HG02763 (cell line): ENCODE measurements at regions not wholly inside any gene's neighbourhood (a gene's known extent, or its start where the extent isn't known, plus 50 kb on each side); places are given as distances from the start of the nearest gene placed in this dataset.
"Not testable (repeated sequence)": the region's sequence is repeated elsewhere in the genome, so short reads cannot be mapped to it uniquely, and the experiment has no call there.

ENCODE experiments used
- ATAC-seq: cut with Tn5 transposase; IDR thresholded peaks from one replicate; pipeline ENCODE4 v1.9.1; 2021; ENCODE audit warnings: mild to moderate bottlenecking, moderate library complexity; ENCODE audit not compliant: unreplicated experiment

DNA sequence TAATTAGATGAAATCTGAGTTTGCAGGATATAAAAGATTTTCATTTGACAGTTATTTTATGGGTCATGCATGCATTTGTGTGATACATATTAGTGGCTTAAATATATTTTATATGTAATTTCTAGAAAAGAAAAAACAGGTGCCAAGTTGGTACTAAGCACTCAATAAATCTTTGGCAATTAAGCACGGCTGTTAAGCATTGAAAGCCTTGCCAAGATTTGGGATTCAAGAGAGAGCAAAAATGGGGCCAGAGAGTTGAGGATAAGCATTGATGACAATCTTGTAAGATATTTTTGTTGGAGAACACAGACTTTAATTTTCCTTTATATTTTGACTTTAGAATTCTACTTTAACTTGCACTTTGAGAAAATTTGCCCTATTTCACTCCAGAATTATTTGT, 249.8 kb upstream of the MAD2L1 start:
- no peak for ATAC-seq

DNA sequence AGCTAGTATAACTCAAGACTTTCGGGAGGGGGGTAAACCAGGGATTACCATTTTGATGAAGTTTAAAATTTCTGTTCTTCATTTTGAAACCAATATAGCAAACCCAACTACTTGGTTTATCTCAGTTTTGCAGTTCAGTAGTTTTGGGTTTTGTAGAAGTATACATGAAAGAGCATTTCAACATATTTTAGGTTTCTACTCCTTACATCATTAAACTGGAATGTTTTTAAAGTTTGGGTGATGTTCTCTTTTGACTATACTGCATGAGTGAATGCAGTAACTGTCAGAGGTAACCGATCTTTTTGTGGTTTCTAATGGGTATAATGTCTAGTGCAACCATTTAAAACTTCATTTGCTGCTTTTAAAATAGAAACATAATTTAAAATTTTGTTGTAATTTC, 248.3 kb upstream of the MAD2L1 start:
- no peak for ATAC-seq

DNA sequence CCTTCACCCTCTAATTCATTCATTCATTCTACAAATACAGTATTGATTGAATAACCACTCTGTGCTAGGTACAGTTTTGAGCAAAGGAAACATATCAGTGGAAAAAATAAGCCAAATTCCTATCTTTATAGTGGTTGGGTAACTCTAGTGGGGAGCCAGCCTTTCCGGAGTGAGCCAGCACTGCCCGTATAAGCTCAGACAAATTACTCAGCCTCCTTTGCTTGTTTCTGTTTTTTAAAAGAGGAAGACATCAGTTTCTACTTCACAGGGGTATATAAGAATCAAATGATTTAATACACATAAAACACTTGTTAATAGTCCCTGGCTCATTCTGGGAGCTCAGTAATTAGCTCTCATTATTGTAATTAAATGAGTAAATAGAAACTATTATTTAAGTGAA, 238.2 kb upstream of the MAD2L1 start:
- no peak for ATAC-seq

DNA sequence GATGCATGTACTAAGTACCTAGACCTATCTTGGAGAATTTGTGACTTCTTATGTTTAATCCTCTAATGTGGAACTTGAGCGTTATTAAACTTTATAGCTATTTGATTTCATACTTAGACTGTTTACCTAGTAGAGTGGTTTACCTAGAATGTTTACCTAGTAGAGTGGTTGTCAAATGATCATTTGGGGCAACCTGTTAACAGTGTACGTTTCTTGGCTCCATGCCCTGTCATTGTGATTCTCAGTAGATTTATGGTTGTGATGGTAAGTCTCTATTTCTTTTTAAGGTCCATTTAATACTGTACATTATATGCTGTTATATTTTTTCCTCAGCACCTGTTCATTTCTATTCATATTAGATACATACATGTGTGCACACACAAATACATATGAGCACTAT, 233.0 kb upstream of the MAD2L1 start:
- no peak for ATAC-seq

DNA sequence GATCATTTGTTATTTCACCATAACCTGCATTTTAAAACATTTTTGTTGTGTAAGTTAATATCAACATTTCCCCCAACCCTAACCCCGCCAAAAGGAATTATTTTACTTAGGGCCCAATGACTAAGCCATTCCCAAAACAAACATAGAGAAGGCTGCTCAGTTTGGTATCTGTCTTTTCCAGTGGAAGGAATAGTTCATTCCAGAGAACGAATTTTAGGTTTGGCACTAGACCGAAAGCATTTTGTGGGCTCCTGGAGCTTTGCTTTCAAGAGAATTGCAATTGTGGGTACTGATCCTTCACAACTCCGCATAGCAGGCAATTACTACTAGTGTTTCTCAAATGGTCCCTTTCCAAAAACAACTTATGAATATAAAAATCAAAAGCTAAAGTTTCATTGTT, 226.7 kb upstream of the MAD2L1 start:
- ATAC-seq: no peak

DNA sequence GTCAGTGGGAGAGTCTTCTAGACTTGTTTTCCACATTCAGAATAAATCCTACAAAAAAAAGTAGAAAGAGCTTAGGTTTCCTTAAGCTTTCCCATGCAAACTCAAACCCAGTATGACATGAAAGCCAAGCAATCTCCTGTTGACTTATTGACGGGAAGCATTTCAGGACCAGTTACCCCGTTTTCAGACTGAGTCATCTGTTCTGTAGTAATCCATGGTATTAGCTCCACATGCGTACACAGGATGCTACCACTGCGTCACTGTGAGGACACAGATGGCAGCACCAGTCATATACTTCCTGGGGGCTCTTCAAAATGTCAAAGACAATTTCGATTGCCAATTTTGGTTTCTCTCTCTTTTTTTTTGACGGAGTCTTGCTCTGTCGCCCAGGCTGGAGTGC, 224.9 kb upstream of the MAD2L1 start:
- no peak for ATAC-seq

DNA sequence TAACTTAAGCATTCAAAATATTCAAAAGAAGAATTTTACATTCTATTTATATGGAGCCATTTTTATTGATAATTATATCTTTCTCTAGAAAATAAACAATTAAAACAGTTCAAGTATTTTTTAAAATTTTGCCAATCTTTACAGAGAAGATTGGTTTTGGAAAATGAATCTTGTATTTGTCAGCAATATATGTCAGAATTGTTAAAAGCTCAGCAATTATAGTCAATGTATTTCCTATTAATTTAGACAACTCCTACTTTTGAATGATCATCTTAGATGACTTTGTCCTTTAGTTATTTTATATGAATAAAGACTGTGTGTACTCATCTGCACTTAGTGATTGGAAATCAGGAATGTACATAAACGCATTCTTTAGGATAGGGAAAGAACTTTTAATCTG, 223.9 kb upstream of the MAD2L1 start:
- ATAC-seq: no peak

DNA sequence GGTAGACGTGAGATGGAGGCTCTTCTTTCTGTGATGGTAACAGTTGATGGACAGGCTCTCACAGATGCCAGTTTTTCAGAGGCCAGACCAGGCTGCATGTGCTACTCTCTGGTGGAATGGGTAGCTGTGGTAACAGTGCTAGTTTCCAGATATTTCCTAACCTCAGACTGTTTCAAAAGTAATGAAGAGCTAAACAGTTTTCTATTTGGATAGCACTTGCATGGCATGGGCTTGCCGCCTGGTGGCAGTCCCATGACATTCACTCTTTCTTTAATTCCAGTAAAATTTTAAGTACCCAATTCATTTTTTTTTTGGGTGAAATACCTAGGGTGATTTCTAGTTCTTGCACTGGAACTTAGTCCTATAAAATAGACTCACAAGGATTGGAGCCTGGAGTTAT, 220.2 kb upstream of the MAD2L1 start:
- no peak for ATAC-seq

DNA sequence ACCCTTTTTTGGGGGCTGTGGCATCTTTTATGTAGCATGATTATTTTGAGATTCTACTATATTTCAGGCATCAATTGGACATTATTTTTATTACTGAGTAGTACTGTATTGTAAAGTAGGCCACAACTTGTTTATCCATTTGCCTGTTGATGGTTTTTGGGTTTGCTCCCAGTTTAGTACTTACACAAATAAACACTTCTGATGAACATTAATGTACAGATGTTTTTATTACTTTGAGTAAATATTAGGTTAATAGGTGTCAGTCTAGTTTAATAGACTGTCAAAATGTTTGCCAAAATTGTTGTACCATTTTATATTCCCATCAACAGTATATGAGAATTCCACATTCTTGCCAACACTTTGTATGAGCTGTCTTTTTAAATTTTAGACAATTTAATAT, 214.9 kb upstream of the MAD2L1 start:
- ATAC-seq: no peak

DNA sequence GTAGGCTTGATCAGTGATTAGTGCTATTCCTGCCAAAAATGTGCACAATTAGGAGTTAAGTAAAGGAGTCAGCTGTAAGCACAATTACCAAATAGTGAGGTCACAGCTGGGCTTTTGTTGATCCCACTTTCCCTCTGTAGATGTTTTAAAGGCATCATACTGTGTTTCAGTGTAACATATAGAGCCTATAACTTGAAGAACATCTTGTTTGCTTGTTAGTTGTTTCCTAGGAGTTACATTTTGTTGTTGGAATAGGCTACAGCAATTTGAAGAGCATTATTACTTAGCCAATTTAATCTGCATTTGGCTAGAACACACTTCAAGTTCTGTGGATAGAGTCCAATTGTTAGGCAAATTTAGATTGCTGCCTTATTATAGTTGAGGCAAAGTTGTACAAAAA, 210.7 kb upstream of the MAD2L1 start:
- no peak for ATAC-seq

DNA sequence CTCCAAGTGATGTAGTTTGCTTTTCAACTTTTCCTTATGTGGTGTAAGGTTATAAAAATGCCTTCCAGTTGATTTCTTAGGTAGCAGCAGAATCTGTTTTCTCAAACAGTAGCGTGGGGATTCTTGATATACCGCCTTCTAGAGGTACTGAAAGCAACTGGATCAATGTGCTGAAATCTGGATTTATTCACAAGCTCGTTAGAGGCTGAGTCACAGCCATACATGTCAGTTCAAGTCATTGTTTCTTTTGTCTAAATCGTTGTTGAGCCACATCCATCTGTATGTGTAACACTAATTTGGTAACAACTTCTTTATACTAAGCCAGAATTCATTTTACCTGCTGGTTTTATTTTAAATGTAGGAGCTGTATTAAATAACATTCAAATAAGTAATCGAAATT, 200.0 kb upstream of the MAD2L1 start:
- ATAC-seq: no peak

DNA sequence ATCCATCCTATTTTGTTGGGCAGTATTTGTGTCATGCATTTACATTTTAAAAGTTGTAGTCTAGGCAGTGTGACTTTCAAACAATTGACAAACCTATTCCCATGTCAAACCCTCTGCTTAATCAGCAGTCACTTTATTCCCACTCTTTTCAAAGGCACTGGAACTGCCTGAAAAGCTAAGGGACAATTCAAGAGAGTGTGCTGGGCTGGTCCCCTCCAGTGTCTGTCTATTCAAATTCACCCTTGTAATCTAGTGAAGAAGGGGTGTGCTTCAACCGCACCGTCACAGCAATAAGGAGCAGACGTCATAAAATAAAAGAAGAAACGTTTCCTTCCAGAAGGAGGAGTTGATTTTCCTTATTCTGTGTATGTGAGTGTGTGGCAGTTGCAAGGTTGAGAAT, 197.0 kb upstream of the MAD2L1 start:
- ATAC-seq: no peak

DNA sequence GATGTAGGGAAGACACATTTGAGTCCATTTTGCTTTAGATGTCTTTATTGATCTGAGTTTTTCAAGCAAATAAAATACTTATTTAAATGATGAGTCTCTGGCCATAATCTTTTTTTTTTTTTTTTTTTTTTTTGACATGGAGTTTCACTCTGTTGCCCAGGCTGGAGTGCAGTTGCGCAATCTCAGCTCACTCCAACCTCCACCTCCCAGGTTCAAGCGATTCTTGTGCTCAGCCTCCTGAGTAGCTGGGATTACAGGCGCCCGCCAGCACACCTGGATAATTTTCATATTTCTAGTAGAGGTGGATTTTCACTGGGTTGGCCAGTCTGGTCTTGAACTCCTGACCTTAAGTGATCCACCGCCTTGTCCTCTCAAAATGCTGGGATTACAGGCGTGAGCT, 194.5 kb upstream of the MAD2L1 start:
- ATAC-seq: no peak

DNA sequence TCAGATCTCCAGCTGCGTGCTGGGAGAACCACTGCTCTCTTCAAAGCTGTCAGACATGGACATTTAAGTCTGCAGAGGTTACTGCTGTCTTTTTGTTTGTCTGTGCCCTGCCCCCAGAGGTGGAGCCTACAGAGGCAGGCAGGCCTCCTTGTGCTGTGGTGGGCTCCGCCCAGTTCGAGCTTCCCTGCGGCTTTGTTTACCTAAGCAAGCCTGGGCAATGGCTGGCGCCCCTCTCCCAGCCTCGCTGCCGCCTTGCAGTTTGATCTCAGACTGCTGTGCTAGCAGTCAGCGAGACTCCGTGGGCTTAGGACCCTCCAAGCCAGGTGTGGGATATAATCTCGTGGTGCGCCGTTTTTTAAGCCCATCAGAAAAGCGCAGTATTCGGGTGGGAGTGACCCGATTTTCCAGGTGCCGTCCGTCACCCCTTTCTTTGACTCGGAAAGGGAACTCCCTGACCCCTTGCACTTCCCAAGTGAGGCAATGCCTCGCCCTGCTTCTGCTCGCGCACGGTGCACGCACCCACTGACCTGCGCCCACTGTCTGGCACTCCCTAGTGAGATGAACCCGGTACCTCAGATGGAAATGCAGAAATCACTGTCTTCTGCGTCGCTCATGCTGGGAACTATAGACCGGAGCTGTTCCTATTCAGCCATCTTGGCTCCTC, 189.6 kb upstream of the MAD2L1 start:
- not testable (repeated sequence) for ATAC-seq

DNA sequence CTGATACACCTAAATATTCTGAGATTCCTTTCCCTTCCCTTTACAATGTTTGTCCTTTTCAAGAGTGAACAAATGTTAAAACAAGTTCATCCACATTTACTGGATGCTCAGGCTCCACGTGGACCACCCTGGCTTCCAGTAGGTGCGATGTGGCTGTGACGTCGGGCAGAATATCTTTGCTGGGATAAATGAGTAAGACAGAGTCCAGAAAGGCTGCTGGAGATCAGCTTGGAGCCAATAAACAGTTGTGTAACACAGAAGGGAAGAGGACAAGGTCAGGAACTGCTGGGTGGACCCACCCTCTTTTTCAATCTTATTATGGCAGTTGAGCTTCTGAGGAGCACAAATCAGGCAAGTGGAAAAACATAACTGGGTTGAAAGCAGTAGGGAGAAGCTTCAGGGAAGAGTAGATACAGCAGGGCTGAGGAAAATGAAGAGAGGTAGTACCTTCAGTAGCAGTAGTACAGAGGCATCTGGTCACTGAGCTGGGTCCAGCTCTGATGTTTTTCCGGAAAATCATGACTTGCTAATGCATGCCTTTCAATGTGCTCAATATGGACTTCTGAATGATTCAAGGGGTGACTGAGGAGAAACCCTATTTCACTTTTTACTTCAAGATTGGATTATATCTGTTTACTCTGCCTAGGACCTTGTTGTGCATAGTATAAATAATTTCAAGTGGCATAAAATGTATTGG, 171.8 kb upstream of the MAD2L1 start:
- no peak for ATAC-seq

DNA sequence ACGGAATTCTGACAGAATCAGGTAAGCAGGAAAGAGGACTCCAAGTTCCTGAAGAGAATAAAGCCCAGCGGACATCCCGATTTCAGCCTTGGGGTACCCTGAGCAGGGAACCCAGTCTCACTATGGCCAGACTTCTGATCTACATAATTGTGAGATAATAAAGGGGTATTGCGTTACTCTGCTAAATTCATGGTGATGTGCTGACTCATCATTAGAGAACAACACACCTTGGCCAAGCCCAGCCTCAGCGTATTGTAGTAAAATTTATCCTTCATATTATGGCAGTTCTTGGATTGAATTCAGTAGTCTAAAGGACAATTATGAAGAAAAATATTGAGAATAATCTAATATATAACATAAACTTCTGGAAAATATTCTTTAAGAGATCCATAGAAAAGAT, 170.2 kb upstream of the MAD2L1 start:
- ATAC-seq: no peak

DNA sequence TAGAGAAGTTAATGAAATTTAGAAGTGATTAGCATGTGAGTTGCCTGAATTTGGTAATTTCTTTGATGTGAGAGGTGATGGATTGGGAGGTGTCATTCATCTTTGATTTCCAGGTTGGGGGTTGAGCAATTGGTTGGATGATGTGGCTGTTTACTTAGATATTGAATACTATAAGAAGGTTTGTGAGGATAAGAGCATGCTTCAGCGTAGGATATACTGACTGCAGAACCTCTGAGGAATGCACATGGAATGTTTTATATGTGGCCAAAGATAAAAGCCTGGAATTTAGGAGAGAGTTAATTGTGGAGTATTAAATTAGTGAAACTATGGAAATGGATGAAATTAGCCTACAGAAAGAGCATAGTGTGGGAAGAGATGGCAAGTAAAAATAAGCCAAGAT, 165.4 kb upstream of the MAD2L1 start:
- no peak for ATAC-seq

DNA sequence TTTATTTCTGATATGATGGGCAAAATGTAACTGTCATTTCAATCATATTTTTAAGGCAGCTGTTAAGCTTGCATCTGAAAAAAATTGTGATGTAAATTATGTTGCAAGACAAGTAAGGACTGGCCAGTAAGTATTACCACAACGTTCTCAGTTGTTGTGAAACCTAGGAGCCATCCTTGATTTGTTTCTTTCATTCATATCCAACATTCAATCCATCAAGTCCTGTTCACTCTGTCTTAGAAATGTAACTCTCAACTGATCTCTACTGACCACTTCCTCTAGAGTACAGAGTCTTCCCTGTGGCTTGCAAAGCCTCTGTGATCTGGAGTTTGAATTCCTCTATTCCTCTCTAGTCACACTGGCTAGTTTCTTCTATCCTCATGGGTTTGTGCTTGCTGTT, 161.4 kb upstream of the MAD2L1 start:
- ATAC-seq: no peak

DNA sequence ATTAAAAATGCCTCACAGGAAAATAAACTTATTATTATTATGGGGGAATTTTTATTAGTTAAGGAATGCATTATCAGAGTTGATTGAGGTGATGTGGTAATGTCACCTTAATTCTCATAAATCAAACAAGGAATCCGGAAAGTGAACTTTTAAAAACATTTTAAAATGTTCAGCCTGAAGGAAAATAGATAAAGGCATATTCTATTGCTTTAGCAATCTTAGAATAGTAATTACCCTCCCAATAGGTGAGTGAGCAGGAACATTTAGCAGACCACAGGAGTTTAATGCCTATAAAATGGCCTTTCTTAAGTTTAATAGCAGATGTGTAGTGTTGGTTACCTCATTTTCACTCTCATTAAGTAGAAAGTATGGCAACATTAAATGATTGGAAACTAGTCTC, 160.9 kb upstream of the MAD2L1 start:
- ATAC-seq: no peak

DNA sequence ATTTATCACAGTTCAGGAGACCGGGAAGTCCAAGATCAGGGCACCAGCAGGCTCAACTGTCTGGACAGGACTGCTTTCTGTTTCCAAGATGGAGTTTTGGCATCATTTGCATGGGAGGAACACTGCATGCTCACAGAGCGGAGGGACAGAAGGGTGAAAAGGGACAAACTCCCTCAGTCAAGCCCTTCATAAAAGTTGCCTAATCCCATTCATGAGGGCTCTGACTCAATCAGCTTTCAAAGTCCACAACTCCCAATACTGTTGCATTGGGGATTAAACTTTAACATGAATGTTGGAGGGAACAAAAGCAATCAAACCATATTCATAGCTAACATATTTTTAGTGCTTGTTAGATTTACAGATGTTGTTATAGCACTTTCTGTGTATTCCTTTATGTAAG, 158.9 kb upstream of the MAD2L1 start:
- no peak for ATAC-seq

DNA sequence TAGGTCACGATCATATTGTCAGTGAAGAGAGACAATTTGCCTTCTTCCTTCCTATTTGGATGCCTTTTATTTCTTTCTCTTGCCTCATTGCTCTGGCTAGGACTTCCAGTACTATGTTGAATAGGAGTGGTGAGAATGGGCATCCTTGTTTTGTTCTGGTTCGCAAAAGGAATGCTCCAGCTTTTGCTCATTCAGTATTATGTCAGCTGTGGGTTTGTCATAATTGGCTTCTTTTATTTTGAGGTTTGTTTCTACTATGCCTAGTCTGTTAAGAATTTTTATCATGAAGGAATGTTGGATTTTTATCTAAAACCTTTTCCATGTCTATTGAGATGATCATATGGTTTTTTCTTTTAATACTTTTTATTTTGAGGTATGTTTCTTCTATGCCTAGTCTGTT, 152.3 kb upstream of the MAD2L1 start:
- no peak for ATAC-seq

DNA sequence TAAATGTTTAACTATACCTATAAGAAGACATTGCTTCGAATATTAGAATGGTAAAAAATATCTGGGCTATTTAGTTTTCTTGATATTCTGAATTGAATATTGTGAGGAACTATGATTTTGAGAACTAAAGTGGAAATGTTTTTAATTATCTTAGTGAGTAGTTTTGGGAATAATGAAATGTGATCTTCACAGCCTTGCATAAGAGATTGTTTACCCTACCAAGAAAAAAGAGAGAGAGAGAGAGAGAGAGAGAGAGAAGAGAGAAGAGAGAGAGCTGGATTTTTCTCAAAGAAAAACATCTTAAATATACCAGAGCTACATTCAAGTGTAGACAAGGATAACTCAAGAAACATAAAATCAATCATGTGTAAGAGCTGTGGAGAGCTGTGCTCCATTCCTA, 148.7 kb upstream of the MAD2L1 start:
- ATAC-seq: no peak

DNA sequence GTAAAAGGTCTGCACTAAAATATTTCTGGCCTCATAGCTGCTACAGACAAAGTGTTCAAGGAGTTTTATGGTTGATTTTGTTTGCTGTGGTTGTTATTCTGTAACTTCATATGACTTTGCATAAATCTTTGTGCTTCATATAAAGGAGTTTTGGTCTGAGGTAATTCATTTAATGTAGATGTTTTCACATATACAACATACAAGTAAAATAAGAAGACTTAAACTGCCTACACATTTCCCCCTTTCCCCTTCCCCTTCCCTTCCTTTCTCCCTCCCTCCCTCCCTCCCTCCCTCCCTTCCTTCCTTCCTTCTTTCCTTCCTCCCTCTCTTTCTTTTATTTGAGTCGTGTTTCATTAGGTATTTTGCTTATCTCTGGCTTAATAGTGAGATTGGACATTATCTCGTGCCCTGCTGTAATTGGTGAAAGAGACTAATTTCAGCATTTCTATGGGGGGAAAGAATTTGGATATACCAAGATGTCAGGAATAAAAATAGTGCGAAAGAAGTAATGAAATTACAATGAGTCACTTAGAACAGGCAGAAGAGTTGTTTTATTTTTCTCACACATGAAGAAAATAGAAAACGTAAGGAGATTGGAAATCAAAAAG, 144.9 kb upstream of the MAD2L1 start:
- ATAC-seq: no peak
